Keratinocyte (primary cell): ENCODE measurements at regions not wholly inside any gene's neighbourhood (a gene's known extent, or its start where the extent isn't known, plus 50 kb on each side); places are given as distances from the start of the nearest gene placed in this dataset.

ENCODE experiments used
- DNase-seq: peaks from one replicate; pipeline ENCODE4 v3.0.0-alpha.2; 2011; ENCODE audit warnings: low read depth, missing footprints, low spot score
- FAIRE-seq: peaks from 2 replicates; lab custom pipeline; 2011; peaks lifted over from hg19 to GRCh38; lab: Jason Lieb, UNC
- H2AFZ ChIP-seq: 2 replicates; pipeline ENCODE4 v1.6.0; 2012; ENCODE audit warnings: low read length, control low read depth, inconsistent platforms; ENCODE audit not compliant: control insufficient read depth
- H3K27ac ChIP-seq: 2 replicates; pipeline ENCODE4 v1.5.1; 2011; ENCODE audit warnings: low read length; ENCODE audit not compliant: control insufficient read depth, insufficient read depth
- H3K27me3 ChIP-seq: 3 replicates; pipeline ENCODE4 v1.6.0; 2011; ENCODE audit warnings: low read length; ENCODE audit not compliant: control insufficient read depth, insufficient read depth; ENCODE audit errors: extremely low read depth
- H3K36me3 ChIP-seq, 2 experiments: 2 replicates in 1 of 2; 3 replicates in 1 of 2; pipeline ENCODE4 v1.5.1; 2011; ENCODE audit warnings: low read length in 2 of 2, mild to moderate bottlenecking in 1 of 2; ENCODE audit not compliant: control insufficient read depth in 2 of 2, insufficient read depth in 2 of 2; ENCODE audit errors: extremely low read depth in 1 of 2
- H3K4me1 ChIP-seq: 3 replicates; pipeline ENCODE4 v1.5.1; 2011; ENCODE audit warnings: low read length; ENCODE audit not compliant: control insufficient read depth, insufficient read depth; ENCODE audit errors: extremely low read depth
- H3K4me2 ChIP-seq: 3 replicates; pipeline ENCODE4 v1.6.0; 2011; ENCODE audit warnings: low read depth, low read length; ENCODE audit not compliant: control insufficient read depth, insufficient read depth; ENCODE audit errors: extremely low read depth
- H3K4me3 ChIP-seq, 3 experiments: fragments of 200-600 bp in 1 of 3; sonication (generic) in 1 of 3; 2 replicates in 2 of 3; 3 replicates in 1 of 3; pipeline ENCODE4 v1.5.1; 2011 to 2016; ENCODE audit warnings: low read length in 3 of 3, mild to moderate bottlenecking in 3 of 3, control low read depth in 2 of 3, inconsistent platforms in 1 of 3, low read depth in 1 of 3, mixed read lengths in 1 of 3, mixed run types in 1 of 3, moderate library complexity in 1 of 3; ENCODE audit not compliant: control insufficient read depth in 2 of 3, insufficient read depth in 2 of 3; ENCODE audit errors: extremely low read depth in 1 of 3
- H3K79me2 ChIP-seq: 2 replicates; pipeline ENCODE4 v1.6.0; 2012; ENCODE audit warnings: low read length; ENCODE audit not compliant: control insufficient read depth, insufficient read depth
- H3K9ac ChIP-seq: 3 replicates; pipeline ENCODE4 v1.6.0; 2011; ENCODE audit warnings: low read length; ENCODE audit not compliant: control insufficient read depth, insufficient read depth; ENCODE audit errors: extremely low read depth
- H3K9me1 ChIP-seq: 3 replicates; pipeline ENCODE4 v1.6.0; 2011; ENCODE audit warnings: low read length; ENCODE audit not compliant: control insufficient read depth, insufficient read depth; ENCODE audit errors: extremely low read depth
- H3K9me3 ChIP-seq: 2 replicates; pipeline ENCODE4 v1.5.1; 2012; ENCODE audit warnings: low read depth, low read length; ENCODE audit not compliant: control insufficient read depth
- H4K20me1 ChIP-seq: 3 replicates; pipeline ENCODE4 v1.6.0; 2011; ENCODE audit warnings: low read length; ENCODE audit not compliant: control insufficient read depth, insufficient read depth; ENCODE audit errors: extremely low read depth
- CTCF ChIP-seq, 3 experiments: IDR thresholded peaks in 1 of 3; conservative IDR thresholded peaks in 1 of 3; optimal IDR thresholded peaks in 1 of 3; 2 replicates in 2 of 3; 3 replicates in 1 of 3; pipeline versions ENCODE3 to v1.5.1; 2011; ENCODE audit warnings: low read length in 3 of 3, mild to moderate bottlenecking in 3 of 3, moderate library complexity in 2 of 3, control low read depth in 1 of 3, inconsistent platforms in 1 of 3; ENCODE audit not compliant: insufficient read depth in 2 of 3; ENCODE audit errors: extremely low read depth in 1 of 3
- EZH2 ChIP-seq: IDR thresholded peaks from one replicate; pipeline ENCODE4 v1.6.1; 2012; ENCODE audit warnings: inconsistent platforms, mild to moderate bottlenecking, low read length, moderate library complexity
- dilution Hi-C: fragments of 300-500 bp; cut with MboI; formaldehyde crosslinking; loops from one replicate; pipeline ENCODE4 v1.7.0; 2020; ENCODE audit warnings: low sequenced_read_pairs; ENCODE audit not compliant: extremely low pct_ligation_motif_present

- DNase-seq (no peak), FAIRE-seq (no peak)
- H3K9me1 ChIP-seq, result no peaks in the 10 kb centered on the region
- H3K36me3 ChIP-seq, result no peaks in the 10 kb centered on the region
- H3K4me3 ChIP-seq, result no peak overlapping the region
- dilution Hi-C loops, result no loop called here
- no peak overlapping the region for H3K9ac ChIP-seq
- H3K4me2 ChIP-seq, result no peak overlapping the region
- H2AFZ ChIP-seq, result no peak overlapping the region
- TF ChIP-seq EZH2 (no peak), CTCF (optimal IDR thresholded peaks at IDR 0.05 in 1 of 3, IDR thresholded peaks at IDR 0.05 in 1 of 3, conservative IDR thresholded peaks at IDR 0.05 in 1 of 3; ENCODE audit: extremely low read depth in 1 of 3, insufficient read depth in 2 of 3, low read length in 3 of 3) (no peak)
- no peaks in the 10 kb centered on the region for H3K27me3 ChIP-seq
- no peaks in the 10 kb centered on the region for H3K9me3 ChIP-seq
- no peaks in the 10 kb centered on the region for H4K20me1 ChIP-seq
- H3K4me1 ChIP-seq, result no peaks in the 10 kb centered on the region
- H3K27ac ChIP-seq, result no peak overlapping the region
- no peaks in the 10 kb centered on the region for H3K79me2 ChIP-seq
Observed at GRCh38 chr18:61201511-61201910, 131.7 kb upstream of the CDH20 start.

- TF ChIP-seq EZH2 (no peak), CTCF (optimal IDR thresholded peaks at IDR 0.05 in 1 of 3, IDR thresholded peaks at IDR 0.05 in 1 of 3, conservative IDR thresholded peaks at IDR 0.05 in 1 of 3; ENCODE audit: extremely low read depth in 1 of 3, insufficient read depth in 2 of 3, low read length in 3 of 3) (no peak)
- Histone ChIP-seq H3K4me2 (no peak overlapping the region), H3K79me2 (no peaks in the 10 kb centered on the region), H3K36me3 (no peaks in the 10 kb centered on the region), H4K20me1 (no peaks in the 10 kb centered on the region), H3K9me3 (no peaks in the 10 kb centered on the region), H3K9me1 (no peaks in the 10 kb centered on the region), H3K27ac (no peak overlapping the region), H2AFZ (no peak overlapping the region), H3K4me1 (no peaks in the 10 kb centered on the region), H3K4me3 (no peak overlapping the region), H3K9ac (no peak overlapping the region), H3K27me3 (no peaks in the 10 kb centered on the region)
- DNase-seq, result no peak
- no peak for FAIRE-seq
- dilution Hi-C loops, result no loop called here
Observed at GRCh38 chr18:61203151-61203550, 130.1 kb upstream of the CDH20 start.
